ENCODE measurements at regions not wholly inside any gene's neighbourhood (a gene's known extent, or its start where the extent isn't known, plus 50 kb on each side); places are given as distances from the start of the nearest gene placed in this dataset.

GRCh38 chr7:46663025-46663424 lies 742.0 kb upstream of the IGFBP3 start:
- no peak for TF ChIP-seq PBX3 (IDR thresholded peaks at IDR 0.05; ENCODE audit: insufficient replicate concordance, low read depth, low read length)
- no peak for TF ChIP-seq USF2 (IDR thresholded peaks at IDR 0.05; ENCODE audit: borderline replicate concordance, low read depth, low read length)
- no peak for TF ChIP-seq POLR2AphosphoS5 (IDR thresholded peaks at IDR 0.05; ENCODE audit: low read length)
- TF ChIP-seq TBL1XR1 (IDR thresholded peaks at IDR 0.05; ENCODE audit: low read depth, low read length) = no peak
- no peak for TF ChIP-seq ZBTB4 (CRISPR knock-in tag; IDR thresholded peaks at IDR 0.05)
- no peak for TF ChIP-seq PRDM15 (CRISPR knock-in tag; IDR thresholded peaks at IDR 0.05)
- no peak for TF ChIP-seq TCF12 (IDR thresholded peaks at IDR 0.05; ENCODE audit: low read depth, low read length)
- no peak for TF ChIP-seq KAT2A (conservative IDR thresholded peaks at IDR 0.05; ENCODE audit: control insufficient read depth, low read depth, low read length)
